HepG2 (cell line): ENCODE measurements at regions not wholly inside any gene's neighbourhood (a gene's known extent, or its start where the extent isn't known, plus 50 kb on each side); places are given as distances from the start of the nearest gene placed in this dataset.

ENCODE experiments used
- ATAC-seq: fragments of 200-7000 bp; cut with Tn5 transposase; 3 replicates; pipeline ENCODE4 v1.9.1; 2020; ENCODE audit warnings: mild to moderate bottlenecking, moderate library complexity
- BruUV-seq: library from RNA; stranded (reverse); fragments of 400-500 nt; replicated peaks from 2 replicates; lab custom pipeline; 2021; lab: Mats Ljungman, UMichigan
- CTCF ChIA-PET: fragments of 300-600 bp; formaldehyde crosslinking; extraction: SDS; loops from one replicate; lab custom pipeline; 2021; ENCODE audit warnings: low total read pairs, inconsistent platforms, low intra/inter-chr PET ratio; lab: Yijun Ruan, JAX
- POLR2A ChIA-PET: fragments of 350-600 bp; sonication (Branson Sonifier 250); formaldehyde crosslinking; loops from one replicate; lab custom pipeline; 2020; ENCODE audit warnings: antibody characterized with exemption, inconsistent platforms; lab: Yijun Ruan, JAX
- DNase-seq: peaks from one replicate; pipeline ENCODE4 v3.0.0-alpha.2; 2015; ENCODE audit warnings: low spot score
- FAIRE-seq: peaks from 3 replicates; lab custom pipeline; 2011; peaks lifted over from hg19 to GRCh38; lab: Jason Lieb, UNC
- H2AFZ ChIP-seq: one replicate; pipeline ENCODE4 v1.6.1; 2011; ENCODE audit warnings: low read length, inconsistent platforms
- H3K27ac ChIP-seq: fragments of 300-600 bp; 3 replicates; pipeline ENCODE4 v1.8.0; 2011; ENCODE audit warnings: mixed run types, mild to moderate bottlenecking, mixed read lengths, low read length, inconsistent platforms; ENCODE audit not compliant: insufficient read depth; ENCODE audit errors: extremely low read length
- H3K27me3 ChIP-seq, 2 experiments: fragments of 200-600 bp in 1 of 2; 2 replicates in 1 of 2; 3 replicates in 1 of 2; pipeline versions ENCODE4 v1.6.0 to v1.8.0; 2011; ENCODE audit warnings: low read length in 2 of 2, mild to moderate bottlenecking in 2 of 2, moderate library complexity in 2 of 2, inconsistent platforms in 1 of 2; ENCODE audit not compliant: insufficient read depth in 2 of 2, control insufficient read depth in 1 of 2
- H3K36me3 ChIP-seq, 2 experiments: fragments of 200-600 bp in 1 of 2; replicated peaks in 1 of 2; 2 replicates in 1 of 2; 3 replicates in 1 of 2; pipeline versions ENCODE4 v1.5.1 to v1.8.0; 2011; ENCODE audit warnings: low read length in 2 of 2, inconsistent platforms in 1 of 2; ENCODE audit not compliant: insufficient read depth in 2 of 2, control insufficient read depth in 1 of 2
- H3K4me1 ChIP-seq: 2 replicates; pipeline ENCODE4 v1.5.1; 2012; ENCODE audit warnings: low read length, inconsistent platforms; ENCODE audit not compliant: insufficient read depth
- H3K4me2 ChIP-seq: 2 replicates; pipeline ENCODE4 v1.6.0; 2011; ENCODE audit warnings: low read depth, low read length, inconsistent platforms
- H3K4me3 ChIP-seq, 3 experiments: fragments of 200-600 bp in 1 of 3; sonication (generic), shearing (Covaris generic) in 1 of 3; replicated peaks in 1 of 3; 2 replicates each; pipeline ENCODE4 v1.5.1; 2011 to 2016; ENCODE audit warnings: low read length in 3 of 3, inconsistent platforms in 2 of 3, low read depth in 2 of 3, mild to moderate bottlenecking in 2 of 3, control low read depth in 1 of 3, mixed read lengths in 1 of 3; ENCODE audit not compliant: insufficient read depth in 1 of 3
- H3K79me2 ChIP-seq: one replicate; pipeline ENCODE4 v1.6.1; 2011; ENCODE audit warnings: low read length, inconsistent platforms; ENCODE audit not compliant: insufficient read depth
- H3K9ac ChIP-seq: 2 replicates; pipeline ENCODE4 v1.6.0; 2011; ENCODE audit warnings: mild to moderate bottlenecking, low read depth, low read length, inconsistent platforms; ENCODE audit not compliant: insufficient read depth
- H3K9me3 ChIP-seq: 2 replicates; pipeline ENCODE4 v1.5.1; 2012; ENCODE audit warnings: mild to moderate bottlenecking, low read length
- H4K20me1 ChIP-seq: 2 replicates; pipeline ENCODE4 v1.6.0; 2011; ENCODE audit warnings: inconsistent platforms, mild to moderate bottlenecking, low read length, moderate library complexity; ENCODE audit not compliant: insufficient read depth
- DNMT1 ChIP-seq: sonication (generic); formaldehyde crosslinking; IDR thresholded peaks from 2 replicates; pipeline ENCODE4 v1.5.1; 2020; ENCODE audit warnings: mild to moderate bottlenecking, missing genetic modification reagents
- GZF1 ChIP-seq: sonication (generic); formaldehyde crosslinking; IDR thresholded peaks from 2 replicates; pipeline ENCODE4 v1.5.1; 2020; ENCODE audit warnings: mild to moderate bottlenecking, missing genetic modification reagents
- HNRNPL ChIP-seq: fragments of 200-400 bp; formaldehyde crosslinking; IDR thresholded peaks from 2 replicates; pipeline ENCODE4 v1.6.1; 2017; ENCODE audit warnings: mild to moderate bottlenecking, low read depth, low read length
- KDM5B ChIP-seq: sonication (generic); formaldehyde crosslinking; IDR thresholded peaks from 2 replicates; pipeline ENCODE4 v1.4.0; 2020; ENCODE audit warnings: missing genetic modification reagents, mild to moderate bottlenecking, borderline replicate concordance
- NPAS2 ChIP-seq: sonication (generic); formaldehyde crosslinking; IDR thresholded peaks from 2 replicates; pipeline ENCODE4 v1.8.0; 2022; ENCODE audit warnings: mild to moderate bottlenecking, missing genetic modification reagents, borderline replicate concordance
- REXO4 ChIP-seq: sonication (generic); formaldehyde crosslinking; IDR thresholded peaks from 2 replicates; pipeline ENCODE4 v1.8.0; 2022; ENCODE audit warnings: missing genetic modification reagents, mild to moderate bottlenecking, borderline replicate concordance
- RFX3 ChIP-seq: IDR thresholded peaks from 2 replicates; pipeline ENCODE4 v1.6.1; 2016; ENCODE audit warnings: missing biosample characterization, missing genetic modification reagents
- RXRB ChIP-seq: IDR thresholded peaks from 2 replicates; pipeline ENCODE4 v1.6.1; 2016; ENCODE audit warnings: borderline replicate concordance, missing genetic modification reagents, missing compliant biosample characterization
- SNRNP70 ChIP-seq: fragments of 200-400 bp; formaldehyde crosslinking; IDR thresholded peaks from 2 replicates; pipeline ENCODE4 v1.6.1; 2017; ENCODE audit warnings: mild to moderate bottlenecking, low read depth, low read length, moderate library complexity
- SRF ChIP-seq: IDR thresholded peaks from 2 replicates; pipeline ENCODE4 v1.6.1; 2011; ENCODE audit warnings: mild to moderate bottlenecking, low read depth, low read length, moderate library complexity
- SSRP1 ChIP-seq: IDR thresholded peaks from 2 replicates; pipeline ENCODE4 v1.6.1; 2016; ENCODE audit warnings: control low read depth
- ZBTB33 ChIP-seq: sonication (generic); formaldehyde crosslinking; IDR thresholded peaks from 2 replicates; pipeline ENCODE4 v1.4.0; 2020; ENCODE audit warnings: missing genetic modification reagents
- ZNF138 ChIP-seq: sonication (generic); formaldehyde crosslinking; IDR thresholded peaks from 2 replicates; pipeline ENCODE4 v1.5.0; 2020; ENCODE audit warnings: mild to moderate bottlenecking, low read depth, missing genetic modification reagents
- ZNF670 ChIP-seq: sonication (generic); formaldehyde crosslinking; IDR thresholded peaks from 2 replicates; pipeline ENCODE4 v1.8.0; 2022; ENCODE audit warnings: mild to moderate bottlenecking, missing genetic modification reagents, borderline replicate concordance
- ZNF781 ChIP-seq: sonication (generic); formaldehyde crosslinking; IDR thresholded peaks from 2 replicates; pipeline ENCODE4 v1.5.1; 2020; ENCODE audit warnings: borderline replicate concordance, mild to moderate bottlenecking, missing genetic modification reagents; ENCODE audit errors: not compliant biosample characterization
- ZSCAN21 ChIP-seq: sonication (generic); formaldehyde crosslinking; IDR thresholded peaks from 2 replicates; pipeline ENCODE4 v1.8.0; 2022; ENCODE audit warnings: mild to moderate bottlenecking, missing genetic modification reagents, moderate library complexity, borderline replicate concordance
- ZSCAN29 ChIP-seq: sonication (generic); formaldehyde crosslinking; conservative IDR thresholded peaks from 2 replicates; pipeline ENCODE4 v1.4.0; 2020; ENCODE audit warnings: mild to moderate bottlenecking, missing genetic modification reagents
- WGBS: methylation state at CpG from one replicate; pipeline ENCODE4 v1.1.6; 2017; ENCODE audit warnings: low lambda C conversion rate; 5-methylcytosine and 5-hydroxymethylcytosine counted together
- in situ Hi-C: cut with HindIII; loops from 2 replicates; pipeline ENCODE4 v1.10.0; 2017; ENCODE audit warnings: low pct_unique_long_range_greater_than_20kb; ENCODE audit not compliant: extremely low pct_ligation_motif_present
- intact Hi-C: fragments of 100-400 bp; cut with micrococcal nuclease; formaldehyde crosslinking; loops from one replicate; pipeline ENCODE4 v1.10.0; 2022; ENCODE audit not compliant: unreplicated experiment
- TF ChIP-seq, protein P1 (sequence below): sonication (generic); formaldehyde crosslinking; IDR thresholded peaks from 2 replicates; pipeline ENCODE4 v1.4.0; 2020; ENCODE audit warnings: missing genetic modification reagents

DNA sequence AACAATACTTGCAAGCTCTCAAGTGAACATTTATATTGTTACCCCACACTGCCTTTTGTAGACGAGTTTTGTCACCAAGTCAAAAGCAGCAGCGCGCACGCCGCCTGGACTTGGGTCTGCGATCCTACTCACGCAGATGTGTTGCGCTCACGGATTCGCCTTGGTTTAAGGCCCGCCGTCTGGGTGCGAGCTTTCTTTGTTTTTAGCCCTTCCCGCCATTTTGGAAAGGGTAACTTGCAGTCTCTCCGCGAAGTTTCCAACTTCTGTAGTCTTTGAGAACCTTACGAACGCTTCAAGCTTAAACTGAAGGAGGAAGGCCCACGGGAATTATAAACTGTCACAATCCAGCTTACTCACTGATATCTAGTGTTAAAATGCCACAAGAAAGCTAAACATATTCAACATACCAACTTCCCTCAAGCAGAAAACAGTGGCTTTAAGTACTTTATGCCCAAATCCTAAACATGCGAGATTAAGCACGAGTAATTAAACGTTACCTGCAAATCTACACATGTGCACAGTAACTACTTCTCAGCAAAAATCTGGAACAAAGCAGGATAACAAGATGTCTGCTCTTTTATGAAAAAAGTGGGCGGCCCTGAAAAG is 80.4 kb upstream of the BTN3A2 start (continued):
- TF ChIP-seq ZNF781 (no peak), ZBTB33 (CRISPR knock-in tag) (peak; percentile 59), SNRNP70 (no peak), GZF1 (CRISPR knock-in tag) (0 out of 2 replicates have a peak, but pooled peaks have one; percentile 40), ZNF670 (CRISPR knock-in tag) (0 out of 2 replicates have a peak, but pooled peaks have one; percentile 11), ZNF138 (CRISPR knock-in tag) (no peak)
- TF ChIP-seq, all 625 proteins: peak for 10

- Histone ChIP-seq H2AFZ (peak overlapping the region; percentile 92), H3K4me3 (peak overlapping the region; percentile 76 to 89 (median 82)), H4K20me1 (no peaks in the 10 kb centered on the region), H3K9me3 (no peaks in the 10 kb centered on the region), H3K9ac (peak overlapping the region; percentile 83), H3K4me2 (peak overlapping the region; percentile 89), H3K4me1 (peaks cover 19% of the 10 kb centered on the region), H3K27ac (peak overlapping the region; percentile 85), H3K36me3 (no peaks in the 10 kb centered on the region), H3K27me3 (no peaks in the 10 kb centered on the region; a peak in 1 of 5 replicates), H3K79me2 (no peaks in the 10 kb centered on the region)
- peak; percentile 84 for ATAC-seq
- intact Hi-C loops (loop anchor here (1.0 to 2.0 kb wide), 2 partner anchors 25 to 27 kb away; no protein-coding TSS in a partner anchor), in situ Hi-C loops (no loop called here)
- BruUV-seq = TSS peak; percentile 96
- WGBS = 3% methylated on average over 40 of the region's 53 CpGs
- peak; percentile 93 for DNase-seq
- ChIA-PET POLR2A (interaction anchor here (0.8 to 2.8 kb wide), 18 partner anchors 11 to 1525 kb away, joined by 3 to 34 read pairs (median 5); a partner anchor contains a TSS), CTCF (no interaction called here)
- peak; percentile 83 for FAIRE-seq
- TF ChIP-seq SSRP1 = peak; percentile 95
- peak; percentile 90 for TF ChIP-seq ZSCAN21
- peak; percentile 87 for TF ChIP-seq KDM5B (CRISPR knock-in tag)
- no peak for TF ChIP-seq NPAS2 (CRISPR knock-in tag)
- TF ChIP-seq, protein P1, sequence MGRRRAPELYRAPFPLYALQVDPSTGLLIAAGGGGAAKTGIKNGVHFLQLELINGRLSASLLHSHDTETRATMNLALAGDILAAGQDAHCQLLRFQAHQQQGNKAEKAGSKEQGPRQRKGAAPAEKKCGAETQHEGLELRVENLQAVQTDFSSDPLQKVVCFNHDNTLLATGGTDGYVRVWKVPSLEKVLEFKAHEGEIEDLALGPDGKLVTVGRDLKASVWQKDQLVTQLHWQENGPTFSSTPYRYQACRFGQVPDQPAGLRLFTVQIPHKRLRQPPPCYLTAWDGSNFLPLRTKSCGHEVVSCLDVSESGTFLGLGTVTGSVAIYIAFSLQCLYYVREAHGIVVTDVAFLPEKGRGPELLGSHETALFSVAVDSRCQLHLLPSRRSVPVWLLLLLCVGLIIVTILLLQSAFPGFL (CRISPR knock-in tag) = peak; percentile 82; the same call in 1 of the 2 replicates
- TF ChIP-seq ZSCAN29 (CRISPR knock-in tag) = peak; percentile 77; the same call in 1 of the 2 replicates
- 0 out of 2 replicates have a peak, but pooled peaks have one; percentile 52 for TF ChIP-seq RXRB (CRISPR knock-in tag)
- TF ChIP-seq DNMT1 = no peak
- no peak for TF ChIP-seq REXO4 (CRISPR knock-in tag)
- TF ChIP-seq HNRNPL = peak; percentile 46; the same call in 1 of the 2 replicates
- peak; percentile 31; the same call in 1 of the 2 replicates for TF ChIP-seq RFX3 (CRISPR knock-in tag)
- TF ChIP-seq SRF = peak; percentile 60; the same call in 1 of the 2 replicates
Measured at GRCh38 chr6:26285143-26286134, 79.6 kb upstream of the BTN3A2 start.
